ENCODE measurements at regions not wholly inside any gene's neighbourhood (a gene's known extent, or its start where the extent isn't known, plus 50 kb on each side); places are given as distances from the start of the nearest gene placed in this dataset.

- no peak overlapping the region for H4K8ac ChIP-seq (replicated peaks; ENCODE audit: insufficient read length, low read depth, low read length)
- no peak overlapping the region for H2BK120ac ChIP-seq (ENCODE audit: low read depth, low read length, poor library complexity, severe bottlenecking)
- no peak overlapping the region for H3K27ac ChIP-seq (ENCODE audit: insufficient read length, low read depth, low read length)
- no peaks in the 10 kb centered on the region for H3K4me1 ChIP-seq (ENCODE audit: insufficient read depth, low read length)
- H3K23ac ChIP-seq (ENCODE audit: insufficient read length, low read depth, low read length), result no peak overlapping the region
- Mint-ChIP-seq H3K4me1 (no peaks in the 10 kb centered on the region), H3K27me3 (ENCODE audit: low read depth) (no peaks in the 10 kb centered on the region), H3K9me3 (peaks cover 5 to 13% of the 10 kb centered on the region in 2 experiments; a peak in 4 of 5 replicates), H3K27ac (no peak overlapping the region), H3K4me3 (no peak overlapping the region), H3K36me3 (ENCODE audit: insufficient read depth in 1 of 3, low read depth in 3 of 3) (peaks cover 0 to 5% (median 0%) of the 10 kb centered on the region in 3 experiments; a peak in 2 of 7 replicates)
- no peak overlapping the region for H3T11ph ChIP-seq (ENCODE audit: low read length)
- H2BK15ac ChIP-seq (ENCODE audit: low read depth, low read length), result no peak overlapping the region
- H3K4ac ChIP-seq (ENCODE audit: low read depth, low read length), result no peak overlapping the region
- no peak overlapping the region for H3K56ac ChIP-seq (ENCODE audit: insufficient read length, low read depth, low read length)
- H2AK5ac ChIP-seq (ENCODE audit: insufficient read length, low read length), result no peak overlapping the region
- H3K4me2 ChIP-seq (ENCODE audit: insufficient read depth, insufficient read length, low read length), result no peak overlapping the region
- H2BK5ac ChIP-seq (ENCODE audit: insufficient read length, low read length), result no peak overlapping the region
- H4K5ac ChIP-seq (ENCODE audit: insufficient read length, low read depth, low read length), result no peak overlapping the region
- H2BK20ac ChIP-seq (ENCODE audit: low read depth, low read length, poor library complexity, severe bottlenecking), result no peak overlapping the region
- no peaks in the 10 kb centered on the region for H3K79me1 ChIP-seq (ENCODE audit: insufficient read depth, low read depth, low read length, poor library complexity, severe bottlenecking)
- no peak overlapping the region for H2AFZ ChIP-seq (ENCODE audit: low read length)
- H2BK12ac ChIP-seq (ENCODE audit: insufficient read length, low read depth, low read length), result no peak overlapping the region
- H3K27me3 ChIP-seq (ENCODE audit: insufficient read depth, low read length), result no peaks in the 10 kb centered on the region
- no CpG with 5 or more reads among the region's 2 CpGs for WGBS (ENCODE audit: extremely low coverage, insufficient read length, low lambda C conversion rate)
- no peaks in the 10 kb centered on the region for H3K23me2 ChIP-seq (ENCODE audit: insufficient read length, low read depth, low read length, poor library complexity, severe bottlenecking)
- TF ChIP-seq CTCF (conservative IDR thresholded peaks at IDR 0.05), result no peak
- no peak overlapping the region for H3K9ac ChIP-seq (ENCODE audit: extremely low read depth, insufficient read length, low read length)
- no peaks in the 10 kb centered on the region for H4K20me1 ChIP-seq (ENCODE audit: control insufficient read depth, insufficient read depth, insufficient read length)
- DNase-seq, result no peak
- H3K9me3 ChIP-seq (ENCODE audit: control insufficient read depth, low read depth, low read length), result no peaks in the 10 kb centered on the region
- no peak overlapping the region for H3K18ac ChIP-seq (ENCODE audit: insufficient read length, low read depth, low read length)
- H3K79me2 ChIP-seq (ENCODE audit: insufficient read depth, low read length), result no peaks in the 10 kb centered on the region
- H3K14ac ChIP-seq (ENCODE audit: insufficient read depth, low read length), result no peak overlapping the region
- H4K91ac ChIP-seq (ENCODE audit: insufficient read length, low read depth, low read length), result no peak overlapping the region
Measured at GRCh38 chr4:19700992-19701391, 550.7 kb upstream of the SLIT2 start.
